ENCODE measurements at regions not wholly inside any gene's neighbourhood (a gene's known extent, or its start where the extent isn't known, plus 50 kb on each side); places are given as distances from the start of the nearest gene placed in this dataset.

DNA sequence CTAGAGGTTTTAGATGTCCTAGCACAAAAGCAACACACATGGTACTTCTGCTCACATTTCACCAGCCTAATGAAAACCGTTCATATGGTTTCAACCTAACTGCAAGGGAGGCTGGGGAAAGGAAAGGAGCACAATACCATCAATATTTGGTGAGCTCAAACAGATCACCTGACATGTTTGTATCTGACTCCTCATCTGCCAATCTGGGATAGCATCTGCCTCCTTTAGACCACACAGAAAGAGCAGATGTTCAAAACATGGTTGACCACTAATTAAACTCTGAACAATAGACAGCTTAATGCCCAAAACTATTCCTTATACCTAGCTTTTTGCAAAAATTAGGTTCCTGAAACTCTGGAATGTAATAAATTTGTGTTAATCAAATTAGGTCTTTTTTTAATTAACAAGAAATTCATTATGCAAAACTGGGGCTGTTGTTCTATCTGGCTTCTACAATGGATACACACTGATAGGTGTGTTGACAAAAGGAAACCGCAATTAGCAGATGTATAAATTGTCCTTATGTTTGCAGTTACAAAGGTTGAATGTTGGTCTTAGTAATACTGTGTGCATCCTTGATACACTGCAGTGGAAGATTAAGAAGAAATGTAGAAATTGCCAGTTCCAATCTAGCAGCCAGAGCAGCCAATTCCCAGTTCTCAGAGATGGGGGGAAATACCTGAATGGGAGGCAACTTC, 89.3 kb downstream of the DUSP6 start:
- no peak for DNase-seq
- Mint-ChIP-seq H3K27ac (no peak overlapping the region), H3K36me3 (no peaks in the 10 kb centered on the region), H3K4me3 (no peak overlapping the region), H3K27me3 (peaks cover 7% of the 10 kb centered on the region), H3K9me3 (peaks cover 4% of the 10 kb centered on the region), H3K4me1 (peaks cover 5% of the 10 kb centered on the region)

DNA sequence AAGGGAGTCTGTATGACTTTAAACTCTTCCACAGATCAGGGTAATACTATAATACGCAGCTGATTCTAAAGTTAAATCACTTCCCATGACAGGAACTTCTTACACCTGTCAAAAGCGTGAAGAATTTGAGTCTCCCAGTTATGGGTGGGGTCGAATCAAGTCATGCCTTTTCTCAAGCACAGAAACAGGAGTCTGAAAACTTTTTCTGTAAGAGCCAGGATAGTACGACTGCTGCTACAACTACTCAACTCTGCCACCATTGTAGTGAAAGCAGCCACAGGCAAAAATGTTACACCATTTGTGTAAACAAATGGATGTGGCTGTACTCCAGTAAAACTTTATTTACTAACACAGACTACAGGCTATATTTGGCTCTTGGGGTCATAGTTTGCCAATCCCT, 90.3 kb downstream of the DUSP6 start:
- Mint-ChIP-seq H3K4me1 (peaks cover 5% of the 10 kb centered on the region), H3K4me3 (no peak overlapping the region), H3K27ac (no peak overlapping the region), H3K9me3 (peaks cover 4% of the 10 kb centered on the region), H3K27me3 (peaks cover 7% of the 10 kb centered on the region), H3K36me3 (no peaks in the 10 kb centered on the region)
- no peak for DNase-seq

- Mint-ChIP-seq H3K4me3 (no peak overlapping the region), H3K36me3 (no peaks in the 10 kb centered on the region), H3K27ac (no peak overlapping the region), H3K9me3 (peaks cover 4% of the 10 kb centered on the region), H3K27me3 (peaks cover 7% of the 10 kb centered on the region), H3K4me1 (peaks cover 5% of the 10 kb centered on the region)
- DNase-seq: no peak
These were observed 91.3 kb downstream of the DUSP6 start for GRCh38 chr12:89260841-89261637.

- H3K36me3 Mint-ChIP-seq: no peaks in the 10 kb centered on the region
- DNase-seq: no peak
- peaks cover 7% of the 10 kb centered on the region for H3K27me3 Mint-ChIP-seq
- no peak overlapping the region for H3K27ac Mint-ChIP-seq
- H3K9me3 Mint-ChIP-seq: peaks cover 4% of the 10 kb centered on the region
- peaks cover 3% of the 10 kb centered on the region for H3K4me1 Mint-ChIP-seq
- no peak overlapping the region for H3K4me3 Mint-ChIP-seq
These were observed 92.5 kb downstream of the DUSP6 start for GRCh38 chr12:89259821-89260220.

DNA sequence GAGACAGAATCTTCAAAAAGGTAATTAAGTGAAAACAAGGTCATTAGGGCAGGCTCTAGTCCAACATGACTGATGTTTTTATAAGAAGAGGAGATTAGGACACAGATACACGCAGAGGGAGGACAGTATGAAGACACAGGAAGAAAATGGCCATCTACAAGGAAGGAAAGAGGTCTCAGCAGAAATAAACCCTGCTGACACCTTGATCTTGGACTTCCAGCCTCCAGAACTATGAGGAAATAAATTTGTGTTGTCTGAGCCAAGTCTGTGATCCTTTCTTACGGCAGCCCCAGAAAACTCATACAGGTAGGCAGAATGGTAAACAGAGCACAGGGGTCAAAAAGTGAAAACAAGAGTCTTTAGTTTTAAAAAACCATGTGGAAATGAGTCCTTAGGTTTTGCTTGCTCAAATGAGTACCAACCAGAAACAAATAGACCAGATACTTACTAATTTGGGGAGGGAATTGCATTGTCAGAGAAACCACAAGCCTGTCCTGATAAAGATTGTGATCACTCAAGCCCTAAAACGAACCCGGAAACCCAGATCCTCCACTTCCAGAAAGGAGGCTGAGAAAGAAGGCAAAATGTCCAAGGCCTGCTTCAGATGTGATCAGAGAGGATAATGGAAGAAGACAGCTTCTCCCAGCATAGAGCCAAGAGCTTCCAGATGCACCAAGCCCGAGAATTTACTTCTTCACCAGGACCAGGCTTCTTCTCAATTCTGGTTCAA, 93.9 kb downstream of the DUSP6 start:
- peaks cover 3% of the 10 kb centered on the region for H3K27me3 Mint-ChIP-seq
- no peak overlapping the region for H3K27ac Mint-ChIP-seq
- no peak for DNase-seq
- peaks cover 8% of the 10 kb centered on the region for H3K9me3 Mint-ChIP-seq
- H3K4me1 Mint-ChIP-seq: peaks cover 3% of the 10 kb centered on the region
- H3K4me3 Mint-ChIP-seq: no peak overlapping the region
- H3K36me3 Mint-ChIP-seq: no peaks in the 10 kb centered on the region

DNA sequence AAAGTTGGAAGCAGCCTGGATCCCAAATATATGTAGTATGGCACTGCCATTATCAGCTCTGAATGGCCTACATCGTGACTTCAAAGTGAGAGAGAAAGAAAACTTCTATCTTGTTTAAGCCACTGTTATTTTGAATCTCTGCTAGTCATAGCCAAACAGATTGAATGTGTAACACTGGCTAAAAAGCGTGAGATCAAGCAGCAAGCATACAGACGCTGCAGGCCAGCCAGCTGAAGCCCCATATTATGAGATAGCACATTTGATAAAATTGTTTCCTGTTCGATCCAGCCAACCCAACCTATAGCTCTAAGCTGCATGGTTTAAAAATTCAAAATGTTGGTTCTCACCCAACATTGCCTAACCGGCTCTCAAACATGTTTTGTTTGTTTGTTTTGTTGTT, 95.0 kb downstream of the DUSP6 start:
- no peak for DNase-seq
- peaks cover 10% of the 10 kb centered on the region for H3K4me1 Mint-ChIP-seq
- H3K27ac Mint-ChIP-seq: no peak overlapping the region
- H3K9me3 Mint-ChIP-seq: peaks cover 8% of the 10 kb centered on the region
- H3K4me3 Mint-ChIP-seq: no peak overlapping the region
- H3K36me3 Mint-ChIP-seq: no peaks in the 10 kb centered on the region
- peaks cover 8% of the 10 kb centered on the region for H3K27me3 Mint-ChIP-seq

GRCh38 chr12:89256060-89256459, 96.2 kb downstream of the DUSP6 start:
- peaks cover 20% of the 10 kb centered on the region for H3K4me1 Mint-ChIP-seq
- H3K36me3 Mint-ChIP-seq: no peaks in the 10 kb centered on the region
- H3K27me3 Mint-ChIP-seq: peaks cover 8% of the 10 kb centered on the region
- H3K27ac Mint-ChIP-seq: no peak overlapping the region
- no peak for DNase-seq
- no peak overlapping the region for H3K4me3 Mint-ChIP-seq
- peaks cover 8% of the 10 kb centered on the region for H3K9me3 Mint-ChIP-seq

DNA sequence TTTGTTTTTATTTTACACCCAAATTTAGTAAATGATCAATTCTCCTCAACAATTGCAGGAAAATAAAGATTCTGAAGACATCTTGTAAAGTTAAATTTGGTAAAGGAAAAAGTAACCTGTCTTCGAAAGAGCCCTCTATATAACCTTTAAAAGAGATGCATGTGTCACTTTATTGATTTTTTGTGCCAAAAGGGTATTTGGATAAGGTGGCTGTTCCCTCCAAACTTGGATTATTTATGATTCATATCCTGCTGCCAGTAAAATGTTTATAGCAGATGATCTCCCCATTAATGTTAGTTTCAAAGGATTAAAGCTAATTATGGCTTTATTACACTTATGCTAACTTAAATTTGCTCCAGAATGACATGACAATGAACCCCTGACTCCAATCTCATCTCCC, 98.8 kb downstream of the DUSP6 start:
- peaks cover 27% of the 10 kb centered on the region for H3K4me1 Mint-ChIP-seq
- peaks cover 8% of the 10 kb centered on the region for H3K9me3 Mint-ChIP-seq
- H3K27ac Mint-ChIP-seq: no peak overlapping the region
- H3K27me3 Mint-ChIP-seq: peaks cover 15% of the 10 kb centered on the region
- DNase-seq: no peak
- no peak overlapping the region for H3K4me3 Mint-ChIP-seq
- H3K36me3 Mint-ChIP-seq: no peaks in the 10 kb centered on the region

GRCh38 chr12:89252284-89252683, 100.0 kb downstream of the DUSP6 start:
- Mint-ChIP-seq H3K27me3 (peaks cover 24% of the 10 kb centered on the region), H3K4me3 (no peak overlapping the region), H3K27ac (no peak overlapping the region), H3K4me1 (peaks cover 27% of the 10 kb centered on the region), H3K36me3 (no peaks in the 10 kb centered on the region), H3K9me3 (peaks cover 4% of the 10 kb centered on the region)
- DNase-seq: no peak

- Mint-ChIP-seq H3K27ac (no peak overlapping the region), H3K4me3 (no peak overlapping the region), H3K36me3 (no peaks in the 10 kb centered on the region), H3K9me3 (peaks cover 4% of the 10 kb centered on the region), H3K4me1 (peaks cover 27% of the 10 kb centered on the region), H3K27me3 (peaks cover 24% of the 10 kb centered on the region)
- no peak for DNase-seq
These were observed 100.7 kb downstream of the DUSP6 start for GRCh38 chr12:89251342-89252271.

DNA sequence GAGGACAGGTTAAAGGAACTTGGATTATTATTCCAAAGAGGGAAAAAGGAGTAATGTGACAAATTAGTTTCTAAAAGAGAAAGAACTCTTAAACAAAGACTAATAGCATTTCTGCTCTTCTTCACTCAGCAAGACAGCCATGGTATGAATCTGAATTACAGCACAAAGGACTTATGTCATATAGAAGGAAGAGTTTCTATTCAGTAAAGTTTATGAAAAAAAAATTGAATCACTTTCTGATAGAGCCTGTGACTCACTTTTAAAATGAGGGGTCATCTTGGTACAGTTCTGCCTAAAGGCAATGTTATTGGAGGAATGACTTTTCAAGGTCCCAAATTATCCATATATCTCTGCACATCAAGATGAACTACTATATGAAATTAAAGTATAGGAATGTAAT, 101.7 kb downstream of the DUSP6 start:
- peaks cover 4% of the 10 kb centered on the region for H3K9me3 Mint-ChIP-seq
- H3K27ac Mint-ChIP-seq: no peak overlapping the region
- no peak for DNase-seq
- H3K4me3 Mint-ChIP-seq: no peak overlapping the region
- H3K36me3 Mint-ChIP-seq: no peaks in the 10 kb centered on the region
- peaks cover 24% of the 10 kb centered on the region for H3K27me3 Mint-ChIP-seq
- peaks cover 32% of the 10 kb centered on the region for H3K4me1 Mint-ChIP-seq

DNA sequence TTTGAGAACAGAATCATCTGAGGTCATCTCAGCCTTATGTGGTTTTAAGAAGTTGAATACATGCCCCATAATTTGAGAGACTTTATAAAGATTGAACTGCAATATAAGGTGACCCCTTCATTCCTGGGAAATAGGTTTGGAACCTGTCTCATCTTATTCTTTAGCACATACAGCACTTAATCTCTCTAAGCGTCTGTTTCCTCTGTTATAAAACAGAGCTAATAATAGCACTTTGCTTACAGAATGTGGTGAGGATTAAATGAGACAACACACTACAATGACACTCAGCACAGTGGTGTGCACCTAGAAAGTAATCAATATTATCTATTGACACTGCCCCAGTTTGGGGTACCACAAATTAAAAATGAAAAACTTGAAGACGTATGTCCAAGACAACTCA, 102.1 kb downstream of the DUSP6 start:
- Mint-ChIP-seq H3K27me3 (peaks cover 24% of the 10 kb centered on the region), H3K4me3 (no peak overlapping the region), H3K36me3 (no peaks in the 10 kb centered on the region), H3K9me3 (peaks cover 4% of the 10 kb centered on the region), H3K27ac (no peak overlapping the region), H3K4me1 (peaks cover 35% of the 10 kb centered on the region)
- DNase-seq: no peak

DNA sequence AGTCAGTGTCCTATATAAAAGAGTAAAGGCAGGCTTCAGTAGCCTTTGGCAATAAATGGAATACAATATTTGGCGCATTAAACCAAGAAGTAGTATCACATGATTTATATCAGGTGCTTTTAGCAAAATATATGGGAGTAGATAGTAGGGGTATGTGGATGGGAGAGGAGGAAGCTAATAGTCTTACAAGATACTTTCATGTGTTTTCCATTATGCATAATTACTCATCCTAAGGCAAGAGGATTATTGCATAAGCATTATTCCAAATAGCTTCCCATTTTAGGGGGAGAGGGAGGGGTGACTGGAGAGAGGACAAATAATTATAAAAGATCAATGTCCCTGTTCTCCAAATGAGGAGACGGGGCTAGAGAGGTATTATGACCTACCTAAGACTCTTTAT, 104.3 kb downstream of the DUSP6 start:
- no peak for DNase-seq
- peaks cover 22% of the 10 kb centered on the region for H3K27me3 Mint-ChIP-seq
- peaks cover 7% of the 10 kb centered on the region for H3K9me3 Mint-ChIP-seq
- H3K27ac Mint-ChIP-seq: no peak overlapping the region
- H3K4me1 Mint-ChIP-seq: peaks cover 51% of the 10 kb centered on the region
- H3K4me3 Mint-ChIP-seq: no peak overlapping the region
- H3K36me3 Mint-ChIP-seq: no peaks in the 10 kb centered on the region

GRCh38 chr12:89247541-89247942, 104.8 kb downstream of the DUSP6 start:
- Mint-ChIP-seq H3K4me1 (peaks cover 47% of the 10 kb centered on the region), H3K36me3 (no peaks in the 10 kb centered on the region), H3K9me3 (peaks cover 10% of the 10 kb centered on the region), H3K27me3 (peaks cover 19% of the 10 kb centered on the region), H3K4me3 (no peak overlapping the region), H3K27ac (no peak overlapping the region)
- DNase-seq: no peak
